ENCODE measurements at regions not wholly inside any gene's neighbourhood (a gene's known extent, or its start where the extent isn't known, plus 50 kb on each side); places are given as distances from the start of the nearest gene placed in this dataset.

- Histone ChIP-seq H3K4me3 (ENCODE audit: low read depth, low read length) (no peak overlapping the region), H2BK5ac (ENCODE audit: low read depth, low read length, poor library complexity) (no peak overlapping the region), H3K18ac (ENCODE audit: low read length) (no peak overlapping the region), H3K4me2 (ENCODE audit: low read length) (no peak overlapping the region), H3K27me3 (ENCODE audit: insufficient read depth, low read length) (no peaks in the 10 kb centered on the region), H3K79me2 (ENCODE audit: control insufficient read depth, insufficient read depth, low read length, poor library complexity) (no peaks in the 10 kb centered on the region), H3K36me3 (ENCODE audit: control insufficient read depth in 1 of 2, insufficient read depth in 2 of 2, low read length in 2 of 2) (no peaks in the 10 kb centered on the region), H3K9me3 (ENCODE audit: insufficient read depth, low read depth, low read length) (no peaks in the 10 kb centered on the region), H2BK12ac (ENCODE audit: low read length) (no peak overlapping the region), H2BK120ac (ENCODE audit: insufficient read depth, low read length, poor library complexity) (no peak overlapping the region), H2AK5ac (ENCODE audit: low read length) (no peak overlapping the region), H2AFZ (ENCODE audit: insufficient read depth, low read length, poor library complexity) (no peak overlapping the region), H3K4me1 (ENCODE audit: control insufficient read depth in 1 of 2, insufficient read depth in 2 of 2, low read length in 2 of 2) (no peaks in the 10 kb centered on the region), H4K91ac (ENCODE audit: low read depth, low read length) (no peak overlapping the region), H4K12ac (ENCODE audit: low read depth, low read length) (no peak overlapping the region), H3K23ac (ENCODE audit: low read length) (no peak overlapping the region), H4K8ac (ENCODE audit: low read depth, low read length) (no peak overlapping the region), H3K14ac (ENCODE audit: low read length) (no peak overlapping the region), H3K79me1 (ENCODE audit: low read length) (peaks cover 3% of the 10 kb centered on the region), H3K4ac (ENCODE audit: low read depth, low read length) (no peak overlapping the region), H3K27ac (ENCODE audit: low read depth, low read length) (no peak overlapping the region), H3K9ac (ENCODE audit: low read length) (no peak overlapping the region)
- DNase-seq = no peak
- WGBS (ENCODE audit: extremely low coverage, insufficient coverage, insufficient read length) = no CpG with 5 or more reads among the region's 1 CpG
These were observed 96.1 kb upstream of the SEMA3C start for GRCh38 chr7:81014908-81015307.

GRCh38 chr7:81014266-81014665 lies 95.4 kb upstream of the SEMA3C start:
- Histone ChIP-seq H3K9me3 (ENCODE audit: insufficient read depth, low read depth, low read length) (no peaks in the 10 kb centered on the region), H3K4me1 (ENCODE audit: control insufficient read depth in 1 of 2, insufficient read depth in 2 of 2, low read length in 2 of 2) (no peaks in the 10 kb centered on the region), H3K79me2 (ENCODE audit: control insufficient read depth, insufficient read depth, low read length, poor library complexity) (no peaks in the 10 kb centered on the region), H3K36me3 (ENCODE audit: control insufficient read depth in 1 of 2, insufficient read depth in 2 of 2, low read length in 2 of 2) (no peaks in the 10 kb centered on the region), H2BK120ac (ENCODE audit: insufficient read depth, low read length, poor library complexity) (no peak overlapping the region), H2BK12ac (ENCODE audit: low read length) (no peak overlapping the region), H2AFZ (ENCODE audit: insufficient read depth, low read length, poor library complexity) (no peak overlapping the region), H2AK5ac (ENCODE audit: low read length) (no peak overlapping the region), H3K27ac (ENCODE audit: low read depth, low read length) (no peak overlapping the region), H3K14ac (ENCODE audit: low read length) (no peak overlapping the region), H3K27me3 (ENCODE audit: insufficient read depth, low read length) (no peaks in the 10 kb centered on the region), H3K4me3 (ENCODE audit: low read depth, low read length) (no peak overlapping the region), H3K79me1 (ENCODE audit: low read length) (peaks cover 5% of the 10 kb centered on the region), H3K4ac (ENCODE audit: low read depth, low read length) (no peak overlapping the region), H4K12ac (ENCODE audit: low read depth, low read length) (no peak overlapping the region), H4K91ac (ENCODE audit: low read depth, low read length) (no peak overlapping the region), H3K4me2 (ENCODE audit: low read length) (no peak overlapping the region), H3K18ac (ENCODE audit: low read length) (no peak overlapping the region), H2BK5ac (ENCODE audit: low read depth, low read length, poor library complexity) (no peak overlapping the region), H4K8ac (ENCODE audit: low read depth, low read length) (no peak overlapping the region), H3K23ac (ENCODE audit: low read length) (no peak overlapping the region), H3K9ac (ENCODE audit: low read length) (no peak overlapping the region)
- DNase-seq = no peak
- WGBS (ENCODE audit: extremely low coverage, insufficient coverage, insufficient read length) = no CpG with 5 or more reads among the region's 2 CpGs

GRCh38 chr7:81013083-81013817 lies 94.4 kb upstream of the SEMA3C start:
- no peak overlapping the region for H3K4me3 ChIP-seq (ENCODE audit: low read depth, low read length)
- no CpG with 5 or more reads among the region's 2 CpGs for WGBS (ENCODE audit: extremely low coverage, insufficient coverage, insufficient read length)
- H3K79me2 ChIP-seq (ENCODE audit: control insufficient read depth, insufficient read depth, low read length, poor library complexity) = no peaks in the 10 kb centered on the region
- H2BK12ac ChIP-seq (ENCODE audit: low read length) = no peak overlapping the region
- peak in 1 of 2 donors; percentile 21 for DNase-seq
- H3K9me3 ChIP-seq (ENCODE audit: insufficient read depth, low read depth, low read length) = no peaks in the 10 kb centered on the region
- peaks cover 5% of the 10 kb centered on the region for H3K79me1 ChIP-seq (ENCODE audit: low read length)
- no peak overlapping the region for H3K14ac ChIP-seq (ENCODE audit: low read length)
- H3K36me3 ChIP-seq (ENCODE audit: control insufficient read depth in 1 of 2, insufficient read depth in 2 of 2, low read length in 2 of 2) = no peaks in the 10 kb centered on the region
- no peak overlapping the region for H3K4ac ChIP-seq (ENCODE audit: low read depth, low read length)
- no peak overlapping the region for H4K8ac ChIP-seq (ENCODE audit: low read depth, low read length)
- no peak overlapping the region for H3K18ac ChIP-seq (ENCODE audit: low read length)
- no peak overlapping the region for H2BK5ac ChIP-seq (ENCODE audit: low read depth, low read length, poor library complexity)
- no peak overlapping the region for H2BK120ac ChIP-seq (ENCODE audit: insufficient read depth, low read length, poor library complexity)
- no peaks in the 10 kb centered on the region for H3K4me1 ChIP-seq (ENCODE audit: control insufficient read depth in 1 of 2, insufficient read depth in 2 of 2, low read length in 2 of 2)
- no peak overlapping the region for H4K91ac ChIP-seq (ENCODE audit: low read depth, low read length)
- H3K23ac ChIP-seq (ENCODE audit: low read length) = no peak overlapping the region
- no peaks in the 10 kb centered on the region for H3K27me3 ChIP-seq (ENCODE audit: insufficient read depth, low read length)
- H2AK5ac ChIP-seq (ENCODE audit: low read length) = no peak overlapping the region
- H2AFZ ChIP-seq (ENCODE audit: insufficient read depth, low read length, poor library complexity) = no peak overlapping the region
- no peak overlapping the region for H3K9ac ChIP-seq (ENCODE audit: low read length)
- no peak overlapping the region for H4K12ac ChIP-seq (ENCODE audit: low read depth, low read length)
- H3K4me2 ChIP-seq (ENCODE audit: low read length) = peak overlapping the region; percentile 39
- H3K27ac ChIP-seq (ENCODE audit: low read depth, low read length) = peak overlapping the region; percentile 26

- no peak for DNase-seq
- Histone ChIP-seq H3K14ac (ENCODE audit: low read length) (no peak overlapping the region), H2AK5ac (ENCODE audit: low read length) (no peak overlapping the region), H4K8ac (ENCODE audit: low read depth, low read length) (no peak overlapping the region), H4K91ac (ENCODE audit: low read depth, low read length) (no peak overlapping the region), H3K9me3 (ENCODE audit: insufficient read depth, low read depth, low read length) (no peaks in the 10 kb centered on the region), H3K27me3 (ENCODE audit: insufficient read depth, low read length) (no peaks in the 10 kb centered on the region), H3K9ac (ENCODE audit: low read length) (no peak overlapping the region), H3K4me1 (ENCODE audit: control insufficient read depth in 1 of 2, insufficient read depth in 2 of 2, low read length in 2 of 2) (peaks cover 0 to 3% of the 10 kb centered on the region in 2 experiments), H3K4ac (ENCODE audit: low read depth, low read length) (no peak overlapping the region), H2AFZ (ENCODE audit: insufficient read depth, low read length, poor library complexity) (no peak overlapping the region), H3K23ac (ENCODE audit: low read length) (no peak overlapping the region), H2BK12ac (ENCODE audit: low read length) (no peak overlapping the region), H3K18ac (ENCODE audit: low read length) (no peak overlapping the region), H3K4me2 (ENCODE audit: low read length) (no peak overlapping the region), H3K79me1 (ENCODE audit: low read length) (peaks cover 10% of the 10 kb centered on the region), H3K27ac (ENCODE audit: low read depth, low read length) (no peak overlapping the region), H3K4me3 (ENCODE audit: low read depth, low read length) (no peak overlapping the region), H2BK120ac (ENCODE audit: insufficient read depth, low read length, poor library complexity) (no peak overlapping the region), H4K12ac (ENCODE audit: low read depth, low read length) (no peak overlapping the region), H3K79me2 (ENCODE audit: control insufficient read depth, insufficient read depth, low read length, poor library complexity) (no peaks in the 10 kb centered on the region), H3K36me3 (ENCODE audit: control insufficient read depth in 1 of 2, insufficient read depth in 2 of 2, low read length in 2 of 2) (no peaks in the 10 kb centered on the region), H2BK5ac (ENCODE audit: low read depth, low read length, poor library complexity) (no peak overlapping the region)
- no CpG with 5 or more reads among the region's 4 CpGs for WGBS (ENCODE audit: extremely low coverage, insufficient coverage, insufficient read length)
These were observed 90.0 kb upstream of the SEMA3C start for GRCh38 chr7:81008901-81009300.
